GDM1 (cell line): ENCODE measurements at regions not wholly inside any gene's neighbourhood (a gene's known extent, or its start where the extent isn't known, plus 50 kb on each side); places are given as distances from the start of the nearest gene placed in this dataset.
A peak's percentile ranks its signal among the peaks of the same experiment; 100 is the strongest.
"Not testable (repeated sequence)": the region's sequence is repeated elsewhere in the genome, so short reads cannot be mapped to it uniquely, and the experiment has no call there.

Experiments used
- DNase-seq: peaks from one replicate; lab custom pipeline; 2025; lab: John Stamatoyannopoulos, UW

- no peak for DNase-seq
Observed at GRCh38 chr4:170591076-170591475, 501.3 kb upstream of the AADAT start.

GRCh38 chr4:170589597-170590191, 499.9 kb upstream of the AADAT start:
- DNase-seq: no peak

- DNase-seq: no peak
Observed at GRCh38 chr4:170581969-170582368, 492.2 kb upstream of the AADAT start.

GRCh38 chr4:170581322-170581721, 491.6 kb upstream of the AADAT start:
- DNase-seq: no peak

- no peak for DNase-seq
Observed at GRCh38 chr4:170580651-170581050, 490.9 kb upstream of the AADAT start.

GRCh38 chr4:170538821-170539473, 449.2 kb upstream of the AADAT start:
- DNase-seq: no peak

GRCh38 chr4:170529748-170530722, 440.3 kb upstream of the AADAT start:
- no peak for DNase-seq

GRCh38 chr4:170526471-170526870, 436.7 kb upstream of the AADAT start:
- DNase-seq: no peak

GRCh38 chr4:170522427-170522970, 432.7 kb upstream of the AADAT start:
- no peak for DNase-seq

- no peak for DNase-seq
Observed at GRCh38 chr4:170497689-170498088, 407.9 kb upstream of the AADAT start.

- peak; percentile 42 for DNase-seq
Observed at GRCh38 chr4:170497112-170497511, 407.4 kb upstream of the AADAT start.

- DNase-seq: no peak
Observed at GRCh38 chr4:170491981-170492380, 402.2 kb upstream of the AADAT start.

GRCh38 chr4:170476351-170476750, 386.6 kb upstream of the AADAT start:
- no peak for DNase-seq

GRCh38 chr4:170465429-170465828, 375.7 kb upstream of the AADAT start:
- DNase-seq: no peak

- DNase-seq: no peak
Observed at GRCh38 chr4:170464614-170465197, 374.9 kb upstream of the AADAT start.

GRCh38 chr4:170446782-170447181, 357.0 kb upstream of the AADAT start:
- DNase-seq: no peak

- DNase-seq: not testable (repeated sequence)
Observed at GRCh38 chr4:170441146-170441545, 351.4 kb upstream of the AADAT start.

GRCh38 chr4:170428929-170429328, 339.2 kb upstream of the AADAT start:
- DNase-seq: no peak

- no peak for DNase-seq
Observed at GRCh38 chr4:170425521-170426143, 335.9 kb upstream of the AADAT start.

- DNase-seq: no peak
Observed at GRCh38 chr4:170425040-170425439, 335.3 kb upstream of the AADAT start.

- no peak for DNase-seq
Observed at GRCh38 chr4:170423137-170423536, 333.4 kb upstream of the AADAT start.

- DNase-seq: no peak
Observed at GRCh38 chr4:170420255-170420693, 330.5 kb upstream of the AADAT start.
